ENCODE measurements at regions not wholly inside any gene's neighbourhood (a gene's known extent, or its start where the extent isn't known, plus 50 kb on each side); places are given as distances from the start of the nearest gene placed in this dataset.
"Not testable (repeated sequence)": the region's sequence is repeated elsewhere in the genome, so short reads cannot be mapped to it uniquely, and the experiment has no call there.

GRCh38 chrX:39465467-39465866, 632.3 kb downstream of the BCOR start:
- DNase-seq (ENCODE audit: low read depth, low spot score): no peak

- no peak for DNase-seq (ENCODE audit: low read depth, low spot score)
Observed at GRCh38 chrX:39465906-39466305, 631.9 kb downstream of the BCOR start.

GRCh38 chrX:39469126-39469525, 628.6 kb downstream of the BCOR start:
- no peak for DNase-seq (ENCODE audit: low read depth, low spot score)

GRCh38 chrX:39470588-39471407, 627.0 kb downstream of the BCOR start:
- no peak for DNase-seq (ENCODE audit: low read depth, low spot score)

- DNase-seq (ENCODE audit: low read depth, low spot score): no peak
Observed at GRCh38 chrX:39472161-39472560, 625.6 kb downstream of the BCOR start.

- no peak for DNase-seq (ENCODE audit: low read depth, low spot score)
Observed at GRCh38 chrX:39473812-39474211, 623.9 kb downstream of the BCOR start.

GRCh38 chrX:39475372-39475771, 622.4 kb downstream of the BCOR start:
- DNase-seq (ENCODE audit: low read depth, low spot score): no peak

GRCh38 chrX:39476604-39477021, 621.1 kb downstream of the BCOR start:
- DNase-seq (ENCODE audit: low read depth, low spot score): peak; percentile 60

GRCh38 chrX:39477031-39477761, 620.6 kb downstream of the BCOR start:
- DNase-seq (ENCODE audit: low read depth, low spot score): peak; percentile 66

GRCh38 chrX:39477762-39478120, 620.0 kb downstream of the BCOR start:
- DNase-seq (ENCODE audit: low read depth, low spot score): peak; percentile 45

- DNase-seq (ENCODE audit: low read depth, low spot score): no peak
Observed at GRCh38 chrX:39479856-39480255, 617.9 kb downstream of the BCOR start.

- DNase-seq (ENCODE audit: low read depth, low spot score): no peak
Observed at GRCh38 chrX:39480963-39481362, 616.8 kb downstream of the BCOR start.

- DNase-seq (ENCODE audit: low read depth, low spot score): no peak
Observed at GRCh38 chrX:39481621-39482020, 616.1 kb downstream of the BCOR start.

- DNase-seq (ENCODE audit: low read depth, low spot score): no peak
Observed at GRCh38 chrX:39484159-39485068, 613.3 kb downstream of the BCOR start.

- no peak for DNase-seq (ENCODE audit: low read depth, low spot score)
Observed at GRCh38 chrX:39487166-39487968, 610.4 kb downstream of the BCOR start.

GRCh38 chrX:39487969-39488330, 609.8 kb downstream of the BCOR start:
- no peak for DNase-seq (ENCODE audit: low read depth, low spot score)

- no peak for DNase-seq (ENCODE audit: low read depth, low spot score)
Observed at GRCh38 chrX:39491548-39492297, 606.0 kb downstream of the BCOR start.

- no peak for DNase-seq (ENCODE audit: low read depth, low spot score)
Observed at GRCh38 chrX:39492497-39493162, 605.1 kb downstream of the BCOR start.

- DNase-seq (ENCODE audit: low read depth, low spot score): no peak
Observed at GRCh38 chrX:39493168-39493567, 604.6 kb downstream of the BCOR start.

GRCh38 chrX:39497117-39497516, 600.6 kb downstream of the BCOR start:
- not testable (repeated sequence) for DNase-seq (ENCODE audit: low read depth, low spot score)

Measured in ELF-1 (cell line).